Hepatocyte (in vitro differentiated cells): ENCODE measurements at regions not wholly inside any gene's neighbourhood (a gene's known extent, or its start where the extent isn't known, plus 50 kb on each side); places are given as distances from the start of the nearest gene placed in this dataset.

Experiments used
- DNase-seq: peaks from one replicate; pipeline ENCODE4 v3.0.0-alpha.2; 2016; ENCODE audit warnings: low spot score
- H2AFZ ChIP-seq: fragments of 200-600 bp; sonication (generic); 2 replicates; pipeline ENCODE4 v1.6.0; 2016; ENCODE audit warnings: antibody characterized with exemption, mild to moderate bottlenecking
- H3K27ac ChIP-seq: fragments of 200-600 bp; sonication (generic); 2 replicates; pipeline ENCODE4 v1.5.1; 2016; ENCODE audit warnings: mild to moderate bottlenecking
- H3K27me3 ChIP-seq: fragments of 200-600 bp; sonication (generic); 2 replicates; pipeline ENCODE4 v1.6.1; 2016
- H3K36me3 ChIP-seq: fragments of 200-600 bp; sonication (generic); replicated peaks from 2 replicates; pipeline ENCODE4 v1.5.1; 2016; ENCODE audit warnings: low read depth; ENCODE audit not compliant: insufficient read depth
- H3K4me1 ChIP-seq: fragments of 200-600 bp; sonication (generic); 2 replicates; pipeline ENCODE4 v1.5.1; 2016; ENCODE audit warnings: mild to moderate bottlenecking, moderate library complexity; ENCODE audit not compliant: insufficient read depth
- H3K4me2 ChIP-seq: fragments of 200-600 bp; sonication (generic); 2 replicates; pipeline ENCODE4 v1.6.0; 2016
- H3K4me3 ChIP-seq: fragments of 200-600 bp; sonication (generic); 2 replicates; pipeline ENCODE4 v1.5.1; 2016; ENCODE audit warnings: mild to moderate bottlenecking
- H3K79me2 ChIP-seq: fragments of 200-600 bp; sonication (generic); 2 replicates; pipeline ENCODE4 v1.6.0; 2017; ENCODE audit warnings: mild to moderate bottlenecking
- H3K9me2 ChIP-seq: fragments of 200-600 bp; sonication (generic); replicated peaks from 2 replicates; pipeline ENCODE4 v1.6.0; 2017; ENCODE audit warnings: mild to moderate bottlenecking; ENCODE audit not compliant: insufficient read depth
- H3K9me3 ChIP-seq: fragments of 200-600 bp; sonication (generic); 2 replicates; pipeline ENCODE4 v1.5.1; 2016; ENCODE audit warnings: low read depth, mild to moderate bottlenecking
- H4K20me1 ChIP-seq: fragments of 200-600 bp; sonication (generic); 2 replicates; pipeline ENCODE4 v1.6.0; 2016; ENCODE audit warnings: mild to moderate bottlenecking; ENCODE audit not compliant: insufficient read depth, poor library complexity, severe bottlenecking
- EZH2 ChIP-seq: fragments of 200-600 bp; sonication (generic); IDR thresholded peaks from 2 replicates; pipeline ENCODE4 v1.6.1; 2016; ENCODE audit warnings: antibody characterized with exemption, mild to moderate bottlenecking, borderline replicate concordance
- EZH2phosphoT487 ChIP-seq: fragments of 200-600 bp; sonication (generic); IDR thresholded peaks from one replicate; pipeline ENCODE4 v1.6.1; 2018; ENCODE audit warnings: antibody characterized with exemption, mild to moderate bottlenecking, low read depth, moderate library complexity; ENCODE audit not compliant: unreplicated experiment, severe bottlenecking
- WGBS: methylation state at CpG from one replicate; pipeline ENCODE4 v1.1.6; 2016; ENCODE audit warnings: low lambda C conversion rate; ENCODE audit errors: missing lambda C conversion rate; 5-methylcytosine and 5-hydroxymethylcytosine counted together
- TF ChIP-seq, protein P1 (sequence below): fragments of 200-600 bp; sonication (generic); IDR thresholded peaks from 2 replicates; pipeline ENCODE4 v1.5.1; 2016; ENCODE audit warnings: antibody characterized with exemption, mild to moderate bottlenecking; ENCODE audit not compliant: poor library complexity

DNA sequence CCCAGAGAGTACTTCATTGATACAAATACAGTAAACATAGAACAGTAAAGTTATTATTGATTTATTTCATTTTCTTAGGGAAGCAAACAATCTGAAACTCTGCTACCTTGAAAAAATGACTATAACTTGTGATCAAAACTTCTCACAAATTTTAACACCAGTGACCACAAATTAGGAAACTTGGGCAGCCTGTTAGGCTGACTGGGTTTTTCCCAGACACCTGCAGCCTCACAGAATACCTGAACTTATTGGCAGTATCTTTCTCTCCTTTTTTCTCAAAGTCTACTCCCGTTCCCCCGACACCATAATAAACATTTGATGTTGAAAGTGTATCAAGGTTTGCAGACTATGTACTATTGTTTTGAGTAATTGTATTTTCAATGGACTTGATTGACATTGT lies 360.5 kb downstream of the LMO7 start:
- no peaks in the 10 kb centered on the region for H3K9me2 ChIP-seq
- H4K20me1 ChIP-seq = no peaks in the 10 kb centered on the region
- H3K36me3 ChIP-seq = no peaks in the 10 kb centered on the region
- H3K4me1 ChIP-seq = no peaks in the 10 kb centered on the region
- H3K4me2 ChIP-seq = no peak overlapping the region
- 91% methylated on average over 2 of the region's 2 CpGs for WGBS
- no peak for DNase-seq
- no peaks in the 10 kb centered on the region for H3K9me3 ChIP-seq
- H3K79me2 ChIP-seq = no peaks in the 10 kb centered on the region
- no peaks in the 10 kb centered on the region for H3K27me3 ChIP-seq
- H2AFZ ChIP-seq = no peak overlapping the region
- TF ChIP-seq EZH2 (no peak), EZH2phosphoT487 (no peak)
- TF ChIP-seq, protein P1, sequence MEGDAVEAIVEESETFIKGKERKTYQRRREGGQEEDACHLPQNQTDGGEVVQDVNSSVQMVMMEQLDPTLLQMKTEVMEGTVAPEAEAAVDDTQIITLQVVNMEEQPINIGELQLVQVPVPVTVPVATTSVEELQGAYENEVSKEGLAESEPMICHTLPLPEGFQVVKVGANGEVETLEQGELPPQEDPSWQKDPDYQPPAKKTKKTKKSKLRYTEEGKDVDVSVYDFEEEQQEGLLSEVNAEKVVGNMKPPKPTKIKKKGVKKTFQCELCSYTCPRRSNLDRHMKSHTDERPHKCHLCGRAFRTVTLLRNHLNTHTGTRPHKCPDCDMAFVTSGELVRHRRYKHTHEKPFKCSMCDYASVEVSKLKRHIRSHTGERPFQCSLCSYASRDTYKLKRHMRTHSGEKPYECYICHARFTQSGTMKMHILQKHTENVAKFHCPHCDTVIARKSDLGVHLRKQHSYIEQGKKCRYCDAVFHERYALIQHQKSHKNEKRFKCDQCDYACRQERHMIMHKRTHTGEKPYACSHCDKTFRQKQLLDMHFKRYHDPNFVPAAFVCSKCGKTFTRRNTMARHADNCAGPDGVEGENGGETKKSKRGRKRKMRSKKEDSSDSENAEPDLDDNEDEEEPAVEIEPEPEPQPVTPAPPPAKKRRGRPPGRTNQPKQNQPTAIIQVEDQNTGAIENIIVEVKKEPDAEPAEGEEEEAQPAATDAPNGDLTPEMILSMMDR = no peak
- H3K27ac ChIP-seq = no peak overlapping the region
- no peak overlapping the region for H3K4me3 ChIP-seq

GRCh38 chr13:75995966-75996365 lies 359.8 kb downstream of the LMO7 start:
- Histone ChIP-seq H3K27me3 (no peaks in the 10 kb centered on the region), H4K20me1 (no peaks in the 10 kb centered on the region), H2AFZ (no peak overlapping the region), H3K36me3 (no peaks in the 10 kb centered on the region), H3K4me2 (no peak overlapping the region), H3K27ac (no peak overlapping the region), H3K79me2 (no peaks in the 10 kb centered on the region), H3K4me3 (no peak overlapping the region), H3K4me1 (no peaks in the 10 kb centered on the region), H3K9me2 (no peaks in the 10 kb centered on the region), H3K9me3 (no peaks in the 10 kb centered on the region)
- TF ChIP-seq, protein P1 = no peak
- TF ChIP-seq EZH2phosphoT487 (no peak), EZH2 (no peak)
- WGBS = 87% methylated on average over 2 of the region's 2 CpGs
- DNase-seq = no peak

GRCh38 chr13:75993823-75994222 lies 357.7 kb downstream of the LMO7 start:
- 96% methylated on average over 8 of the region's 8 CpGs for WGBS
- H3K79me2 ChIP-seq = no peaks in the 10 kb centered on the region
- H3K9me3 ChIP-seq = no peaks in the 10 kb centered on the region
- H3K27me3 ChIP-seq = no peaks in the 10 kb centered on the region
- no peak overlapping the region for H3K4me3 ChIP-seq
- H3K9me2 ChIP-seq = no peaks in the 10 kb centered on the region
- H3K27ac ChIP-seq = no peak overlapping the region
- H3K36me3 ChIP-seq = no peaks in the 10 kb centered on the region
- TF ChIP-seq EZH2phosphoT487 (no peak), EZH2 (no peak)
- TF ChIP-seq, protein P1 = no peak
- no peak for DNase-seq
- H2AFZ ChIP-seq = no peak overlapping the region
- no peaks in the 10 kb centered on the region for H3K4me1 ChIP-seq
- H3K4me2 ChIP-seq = no peak overlapping the region
- H4K20me1 ChIP-seq = no peaks in the 10 kb centered on the region

DNA sequence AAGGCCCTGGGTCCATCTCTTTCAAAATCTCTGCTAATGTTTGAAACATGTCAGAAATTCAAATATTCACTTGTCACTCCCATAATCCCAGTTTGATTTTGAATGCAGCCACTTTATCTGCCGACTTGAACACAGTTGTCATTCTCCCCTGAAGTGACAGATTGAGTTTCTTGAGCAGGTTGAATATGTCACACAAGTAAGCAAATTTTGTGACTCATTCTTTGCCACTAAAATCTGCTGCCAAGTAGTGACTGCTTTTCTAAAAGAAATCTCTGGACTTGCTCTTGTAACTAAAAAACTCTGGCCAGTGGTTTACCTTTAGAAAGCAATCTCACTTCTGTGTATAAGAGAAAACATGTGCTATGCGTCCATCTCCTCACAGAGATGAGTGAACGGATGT lies 357.1 kb downstream of the LMO7 start:
- Histone ChIP-seq H3K4me1 (no peaks in the 10 kb centered on the region), H4K20me1 (no peaks in the 10 kb centered on the region), H2AFZ (no peak overlapping the region), H3K27me3 (no peaks in the 10 kb centered on the region), H3K9me2 (no peaks in the 10 kb centered on the region), H3K79me2 (no peaks in the 10 kb centered on the region), H3K36me3 (no peaks in the 10 kb centered on the region), H3K9me3 (no peaks in the 10 kb centered on the region), H3K27ac (no peak overlapping the region), H3K4me3 (no peak overlapping the region), H3K4me2 (no peak overlapping the region)
- DNase-seq = no peak
- TF ChIP-seq EZH2phosphoT487 (no peak), EZH2 (no peak)
- TF ChIP-seq, protein P1 = no peak
- WGBS = 71% methylated on average over 3 of the region's 3 CpGs
